OCI-LY7 (cell line): ENCODE measurements at regions not wholly inside any gene's neighbourhood (a gene's known extent, or its start where the extent isn't known, plus 50 kb on each side); places are given as distances from the start of the nearest gene placed in this dataset.

Experiments used
- EZH2phosphoT487 ChIP-seq: fragments of 200-600 bp; sonication (generic); IDR thresholded peaks from 2 replicates; pipeline ENCODE4 v1.6.1; 2018; ENCODE audit warnings: low read depth, borderline replicate concordance, mild to moderate bottlenecking, mixed run types, antibody characterized with exemption, low read length, moderate library complexity, mixed read lengths
- TF ChIP-seq, protein P1 (sequence below): fragments of 200-600 bp; sonication (generic); conservative IDR thresholded peaks from 2 replicates; pipeline ENCODE4 v1.5.1; 2014; ENCODE audit warnings: mild to moderate bottlenecking, antibody characterized with exemption, low read length, moderate library complexity, mixed read lengths

DNA sequence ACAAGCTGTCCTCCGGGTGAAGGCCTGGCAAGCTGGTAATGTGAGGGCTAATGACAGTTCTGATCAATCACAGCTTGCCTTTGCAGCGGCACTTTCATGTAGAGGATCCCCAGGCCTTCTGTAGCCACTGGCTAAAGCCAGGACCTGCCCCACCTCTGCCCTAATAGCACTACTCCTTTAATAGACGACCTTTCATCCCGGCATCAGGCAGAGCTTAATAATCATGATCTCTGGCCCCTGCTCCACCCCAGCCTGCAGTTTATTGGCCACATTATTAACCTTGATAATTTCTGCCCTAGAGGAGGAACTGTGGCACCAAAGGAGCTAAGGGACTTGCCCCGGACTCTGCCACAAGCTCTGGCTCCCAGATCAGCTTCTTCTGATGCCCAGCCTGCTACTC is 142.3 kb upstream of the TBX3 start:
- TF ChIP-seq, protein P1, sequence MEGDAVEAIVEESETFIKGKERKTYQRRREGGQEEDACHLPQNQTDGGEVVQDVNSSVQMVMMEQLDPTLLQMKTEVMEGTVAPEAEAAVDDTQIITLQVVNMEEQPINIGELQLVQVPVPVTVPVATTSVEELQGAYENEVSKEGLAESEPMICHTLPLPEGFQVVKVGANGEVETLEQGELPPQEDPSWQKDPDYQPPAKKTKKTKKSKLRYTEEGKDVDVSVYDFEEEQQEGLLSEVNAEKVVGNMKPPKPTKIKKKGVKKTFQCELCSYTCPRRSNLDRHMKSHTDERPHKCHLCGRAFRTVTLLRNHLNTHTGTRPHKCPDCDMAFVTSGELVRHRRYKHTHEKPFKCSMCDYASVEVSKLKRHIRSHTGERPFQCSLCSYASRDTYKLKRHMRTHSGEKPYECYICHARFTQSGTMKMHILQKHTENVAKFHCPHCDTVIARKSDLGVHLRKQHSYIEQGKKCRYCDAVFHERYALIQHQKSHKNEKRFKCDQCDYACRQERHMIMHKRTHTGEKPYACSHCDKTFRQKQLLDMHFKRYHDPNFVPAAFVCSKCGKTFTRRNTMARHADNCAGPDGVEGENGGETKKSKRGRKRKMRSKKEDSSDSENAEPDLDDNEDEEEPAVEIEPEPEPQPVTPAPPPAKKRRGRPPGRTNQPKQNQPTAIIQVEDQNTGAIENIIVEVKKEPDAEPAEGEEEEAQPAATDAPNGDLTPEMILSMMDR = no peak
- TF ChIP-seq EZH2phosphoT487 = no peak
